GM12872 (cell line): ENCODE measurements at regions not wholly inside any gene's neighbourhood (a gene's known extent, or its start where the extent isn't known, plus 50 kb on each side); places are given as distances from the start of the nearest gene placed in this dataset.

Experiments used
- CTCF ChIP-seq: IDR thresholded peaks from 3 replicates; pipeline ENCODE4 v1.5.1; 2011; ENCODE audit warnings: low read depth, mild to moderate bottlenecking, low read length, moderate library complexity; ENCODE audit not compliant: insufficient read depth

DNA sequence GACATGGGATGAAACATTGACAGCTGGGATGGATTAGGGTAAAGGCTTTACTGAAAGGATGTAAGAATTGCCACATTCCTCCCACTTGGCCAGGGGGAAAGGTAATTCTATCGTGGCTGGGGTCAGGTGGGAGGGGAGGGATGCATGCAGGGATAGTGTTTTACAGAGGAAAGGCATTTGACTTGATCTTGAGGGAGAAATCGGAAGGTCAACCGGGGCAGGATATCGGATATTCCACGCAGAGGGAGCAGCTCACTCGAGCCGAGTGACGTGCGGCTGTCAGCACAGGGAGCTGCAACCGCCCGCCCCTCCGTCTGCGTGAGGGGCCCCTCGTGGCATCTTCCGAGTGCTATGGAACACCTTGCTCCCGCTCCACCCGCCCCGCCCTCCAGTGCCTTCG, 63.4 kb upstream of the ADAMTS2 start:
- TF ChIP-seq CTCF, result no peak

GRCh38 chr5:179407191-179408175, 62.2 kb upstream of the ADAMTS2 start:
- no peak for TF ChIP-seq CTCF

DNA sequence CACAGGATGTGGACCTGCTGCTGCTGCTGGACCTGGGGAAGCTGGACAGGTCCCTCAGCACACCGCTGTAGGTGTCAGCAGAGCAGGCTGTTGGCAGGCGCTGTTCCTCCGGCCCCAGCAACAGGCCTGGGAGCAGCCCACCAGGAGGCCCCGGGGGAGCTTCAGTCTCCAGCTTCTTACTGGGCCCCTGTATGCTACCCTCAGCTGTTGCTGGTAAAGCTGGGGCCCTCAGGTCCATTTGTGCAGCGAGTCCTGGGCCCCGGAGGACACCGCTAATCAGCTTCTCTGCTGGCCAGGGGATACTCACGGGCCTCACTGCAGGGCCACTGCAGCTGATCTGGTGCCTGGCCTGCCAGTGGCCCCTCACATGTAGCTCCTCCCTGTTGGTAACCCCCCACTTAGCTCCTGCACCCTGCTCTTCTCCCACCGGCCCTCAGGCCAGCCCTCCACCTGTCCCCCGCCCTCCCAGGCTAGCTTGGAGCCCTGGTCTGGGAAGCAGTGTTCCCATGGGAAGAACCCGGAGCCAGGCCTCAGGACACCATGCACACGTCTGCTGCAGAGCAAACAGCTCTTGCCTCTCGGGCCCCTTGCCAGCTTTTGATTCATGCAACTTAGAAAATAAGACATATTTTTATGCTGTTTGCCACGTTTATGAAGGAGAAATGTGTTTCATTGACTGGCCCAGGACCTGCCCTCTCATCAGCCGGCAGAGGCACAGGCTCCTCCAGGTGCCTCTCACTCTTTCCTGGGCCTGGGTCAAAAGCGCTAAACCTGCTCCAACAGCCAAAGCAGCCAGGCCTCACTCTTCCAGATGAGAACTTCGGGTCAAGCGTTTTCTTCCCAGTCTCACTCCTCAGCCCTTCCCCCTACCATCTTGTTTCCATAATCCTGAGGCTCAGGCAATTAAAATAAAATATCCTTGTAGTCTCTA, 61.0 kb upstream of the ADAMTS2 start:
- no peak for TF ChIP-seq CTCF

GRCh38 chr5:179405426-179406030, 60.3 kb upstream of the ADAMTS2 start:
- TF ChIP-seq CTCF, result no peak

DNA sequence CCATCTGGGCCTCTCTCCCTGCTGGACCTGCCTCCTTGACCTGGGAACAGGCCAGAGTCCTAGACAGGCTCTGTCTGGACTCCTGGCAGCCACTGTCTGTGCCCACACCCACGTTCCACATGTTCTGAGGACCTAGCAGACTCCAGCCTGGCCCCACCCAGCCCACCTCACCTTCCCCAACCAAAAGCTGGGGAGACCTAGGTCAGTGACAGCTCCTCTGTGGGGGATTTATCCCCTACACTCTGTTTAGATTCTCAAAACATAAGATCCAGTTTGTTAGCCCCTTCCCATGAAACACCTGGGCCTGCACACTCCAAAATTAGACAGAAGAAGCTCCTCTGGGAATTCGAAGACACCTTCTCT, 59.8 kb upstream of the ADAMTS2 start:
- no peak for TF ChIP-seq CTCF

- TF ChIP-seq CTCF, result no peak
Measured at GRCh38 chr5:179404321-179405053, 59.2 kb upstream of the ADAMTS2 start.
